Sigmoid colon (tissue), 6 donors: ENCODE measurements at regions not wholly inside any gene's neighbourhood (a gene's known extent, or its start where the extent isn't known, plus 50 kb on each side); places are given as distances from the start of the nearest gene placed in this dataset.

ENCODE experiments used
- DNase-seq: peaks from one replicate; pipeline ENCODE4 v3.0.0-alpha.2; 2019
- H3K27ac ChIP-seq, 4 donors: fragments of 200-600 bp; sonication (generic); one replicate each; pipeline ENCODE4 v1.5.1; 2016 to 2019; ENCODE audit warnings: mild to moderate bottlenecking in 1 of 4
- H3K27me3 ChIP-seq, 3 donors: fragments of 200-600 bp; sonication (generic); one replicate each; pipeline ENCODE4 v1.5.1; 2019; ENCODE audit warnings: mild to moderate bottlenecking in 1 of 3
- H3K36me3 ChIP-seq, 4 donors: fragments of 200-600 bp; sonication (generic); one replicate each; pipeline ENCODE4 v1.5.1; 2016 to 2019
- H3K4me1 ChIP-seq, 4 donors: fragments of 200-600 bp; sonication (generic); one replicate each; pipeline ENCODE4 v1.5.1; 2017 to 2019
- H3K4me3 ChIP-seq, 4 donors: fragments of 200-600 bp; sonication (generic); one replicate each; pipeline ENCODE4 v1.5.1; 2017 to 2019; ENCODE audit warnings: mild to moderate bottlenecking in 2 of 4, moderate library complexity in 1 of 4
- H3K9me3 ChIP-seq, 4 donors: fragments of 200-600 bp in 3 of 4; sonication (generic) in 3 of 4; one replicate each; pipeline versions ENCODE4 v1.5.1 to v1.6.1; 2013 to 2019
- EP300 ChIP-seq, 4 donors: sonication (generic); formaldehyde crosslinking; IDR thresholded peaks; one replicate each; pipeline ENCODE4 v1.6.1; 2017; ENCODE audit warnings: antibody characterized with exemption in 4 of 4
- POLR2A ChIP-seq, 2 donors: fragments of 450-650 bp; IDR thresholded peaks; one replicate each; pipeline ENCODE4 v1.6.1; 2016; ENCODE audit warnings: antibody characterized with exemption in 2 of 2, mild to moderate bottlenecking in 2 of 2, moderate library complexity in 2 of 2
- POLR2AphosphoS5 ChIP-seq, 4 donors: sonication (generic); formaldehyde crosslinking; IDR thresholded peaks; one replicate each; pipeline ENCODE4 v1.6.1; 2017; ENCODE audit warnings: antibody characterized with exemption in 4 of 4
- WGBS, 2 donors: extraction: QIAGEN DNeasy Blood & Tissue Kit; methylation state at CpG; one replicate each; pipeline ENCODE4 v1.1.7; 2013; 5-methylcytosine and 5-hydroxymethylcytosine counted together
- intact Hi-C: fragments of 100-400 bp; cut with DNase I; formaldehyde crosslinking; loops from one replicate; pipeline ENCODE4 v1.15.1; 2023
- TF ChIP-seq, protein P1 (sequence below), 4 experiments: fragments of 450-650 bp in 3 of 4; fragments of 200-600 bp in 1 of 4; IDR thresholded peaks; one replicate each; pipeline ENCODE4 v1.5.1; 2016 to 2019; ENCODE audit warnings: antibody characterized with exemption in 4 of 4, mild to moderate bottlenecking in 3 of 4, moderate library complexity in 2 of 4
- donor health status: healthy with polysubstance abuse.
- donor health status: healthy.

DNA sequence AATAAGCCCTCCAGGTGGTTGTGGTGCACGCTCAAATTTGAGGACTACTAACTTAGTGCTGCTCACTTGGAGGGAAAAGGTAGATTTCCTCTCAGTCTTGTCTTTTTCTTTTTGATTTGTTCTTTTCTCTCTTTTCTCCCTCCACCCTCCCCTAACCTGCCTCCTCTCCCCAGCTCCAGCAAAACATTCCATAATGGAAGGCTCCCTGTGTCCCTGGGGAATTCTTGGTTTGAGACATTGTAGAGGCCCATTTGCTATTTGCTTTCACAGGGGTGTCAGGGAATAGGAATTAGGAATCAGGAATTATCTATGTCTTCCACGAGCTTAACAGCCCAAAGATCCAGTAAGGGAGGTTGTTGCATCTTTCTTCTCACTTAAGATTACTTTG is 136.8 kb upstream of the UMPS start:
- no peak for DNase-seq
- intact Hi-C loops = no loop called here
- Histone ChIP-seq H3K36me3 (no peaks in the 10 kb centered on the region), H3K4me3 (no peak overlapping the region), H3K27ac (no peak overlapping the region), H3K4me1 (peaks cover 0 to 7% (median 0%) of the 10 kb centered on the region in 4 donors), H3K27me3 (no peaks in the 10 kb centered on the region), H3K9me3 (no peaks in the 10 kb centered on the region)
- TF ChIP-seq POLR2A (IDR thresholded peaks at IDR 0.05) (no peak), POLR2AphosphoS5 (IDR thresholded peaks at IDR 0.05) (no peak), EP300 (IDR thresholded peaks at IDR 0.05) (no peak)
- TF ChIP-seq, protein P1, sequence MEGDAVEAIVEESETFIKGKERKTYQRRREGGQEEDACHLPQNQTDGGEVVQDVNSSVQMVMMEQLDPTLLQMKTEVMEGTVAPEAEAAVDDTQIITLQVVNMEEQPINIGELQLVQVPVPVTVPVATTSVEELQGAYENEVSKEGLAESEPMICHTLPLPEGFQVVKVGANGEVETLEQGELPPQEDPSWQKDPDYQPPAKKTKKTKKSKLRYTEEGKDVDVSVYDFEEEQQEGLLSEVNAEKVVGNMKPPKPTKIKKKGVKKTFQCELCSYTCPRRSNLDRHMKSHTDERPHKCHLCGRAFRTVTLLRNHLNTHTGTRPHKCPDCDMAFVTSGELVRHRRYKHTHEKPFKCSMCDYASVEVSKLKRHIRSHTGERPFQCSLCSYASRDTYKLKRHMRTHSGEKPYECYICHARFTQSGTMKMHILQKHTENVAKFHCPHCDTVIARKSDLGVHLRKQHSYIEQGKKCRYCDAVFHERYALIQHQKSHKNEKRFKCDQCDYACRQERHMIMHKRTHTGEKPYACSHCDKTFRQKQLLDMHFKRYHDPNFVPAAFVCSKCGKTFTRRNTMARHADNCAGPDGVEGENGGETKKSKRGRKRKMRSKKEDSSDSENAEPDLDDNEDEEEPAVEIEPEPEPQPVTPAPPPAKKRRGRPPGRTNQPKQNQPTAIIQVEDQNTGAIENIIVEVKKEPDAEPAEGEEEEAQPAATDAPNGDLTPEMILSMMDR (IDR thresholded peaks at IDR 0.05) = no peak
- 54 to 70% methylated on average over 2 of the region's 2 CpGs for WGBS, 2 donors

DNA sequence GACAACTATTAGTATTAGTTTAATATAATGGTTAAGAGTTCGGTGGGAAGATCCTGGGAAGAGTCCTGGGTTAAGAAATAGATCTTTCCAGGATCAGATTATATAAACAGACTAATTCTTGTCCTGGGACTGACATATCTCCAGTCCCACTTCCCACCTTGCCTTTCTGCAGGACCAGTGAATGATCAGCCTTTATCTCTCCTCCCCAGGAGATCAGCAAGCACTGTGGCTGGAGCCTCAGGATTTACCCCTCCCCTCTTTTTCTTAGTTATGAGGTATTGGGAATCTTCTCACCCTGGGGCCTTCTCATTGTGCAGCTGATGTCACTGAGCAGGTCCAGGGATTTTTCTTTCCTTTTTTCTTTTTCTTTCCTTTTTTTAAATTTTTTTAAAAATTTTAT is 135.7 kb upstream of the UMPS start:
- Histone ChIP-seq H3K27ac (no peak overlapping the region), H3K4me1 (peaks cover 0 to 7% (median 0%) of the 10 kb centered on the region in 4 donors), H3K27me3 (no peaks in the 10 kb centered on the region), H3K36me3 (no peaks in the 10 kb centered on the region), H3K9me3 (no peaks in the 10 kb centered on the region), H3K4me3 (no peak overlapping the region)
- DNase-seq = no peak
- 89 to 96% methylated on average over 1 of the region's 1 CpG for WGBS, 2 donors
- intact Hi-C loops = no loop called here
- no peak for TF ChIP-seq EP300 (IDR thresholded peaks at IDR 0.05)
- TF ChIP-seq, protein P1 (IDR thresholded peaks at IDR 0.05) = no peak
- no peak for TF ChIP-seq POLR2AphosphoS5 (IDR thresholded peaks at IDR 0.05)

GRCh38 chr3:124597273-124597672 is 133.0 kb upstream of the UMPS start:
- no peak for DNase-seq
- peaks cover 0 to 10% (median 4%) of the 10 kb centered on the region in 4 donors for H3K4me1 ChIP-seq
- no peaks in the 10 kb centered on the region for H3K36me3 ChIP-seq
- no peak overlapping the region for H3K4me3 ChIP-seq
- H3K27me3 ChIP-seq = no peaks in the 10 kb centered on the region
- TF ChIP-seq, protein P1 (IDR thresholded peaks at IDR 0.05) = no peak
- no peak for TF ChIP-seq EP300 (IDR thresholded peaks at IDR 0.05)
- TF ChIP-seq POLR2AphosphoS5 (IDR thresholded peaks at IDR 0.05) = no peak
- TF ChIP-seq POLR2A (IDR thresholded peaks at IDR 0.05) = no peak
- no peaks in the 10 kb centered on the region for H3K9me3 ChIP-seq
- H3K27ac ChIP-seq = no peak overlapping the region
- intact Hi-C loops = no loop called here
- 81 to 94% methylated on average over 3 of the region's 3 CpGs for WGBS, 2 donors

DNA sequence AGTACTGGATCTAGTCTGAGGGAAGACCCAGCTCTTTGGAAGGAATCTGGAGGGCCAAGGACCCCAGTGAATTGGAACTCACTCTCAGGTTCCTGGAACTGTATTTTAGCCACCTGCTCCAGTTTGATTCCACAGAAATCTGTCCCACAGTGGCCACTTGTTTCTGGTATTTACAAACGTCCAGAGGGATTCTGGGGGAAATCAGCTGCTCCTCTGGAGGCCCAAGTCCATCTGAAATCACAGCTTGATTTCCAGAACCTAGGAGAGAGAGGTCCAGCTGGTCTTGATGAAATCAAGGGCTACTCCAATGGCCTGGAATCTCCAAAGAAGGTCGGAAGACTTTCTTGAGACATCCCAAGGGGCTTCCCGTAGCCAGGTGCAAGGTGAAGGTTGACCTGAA is 132.3 kb upstream of the UMPS start:
- Histone ChIP-seq H3K27me3 (no peaks in the 10 kb centered on the region), H3K36me3 (no peaks in the 10 kb centered on the region), H3K27ac (no peak overlapping the region), H3K4me1 (peaks cover 0 to 10% (median 4%) of the 10 kb centered on the region in 4 donors), H3K4me3 (no peak overlapping the region), H3K9me3 (no peaks in the 10 kb centered on the region)
- intact Hi-C loops = no loop called here
- WGBS, 2 donors = 79 to 84% methylated on average over 3 of the region's 3 CpGs
- TF ChIP-seq POLR2A (IDR thresholded peaks at IDR 0.05) (no peak), EP300 (IDR thresholded peaks at IDR 0.05) (no peak), POLR2AphosphoS5 (IDR thresholded peaks at IDR 0.05) (no peak)
- TF ChIP-seq, protein P1 (IDR thresholded peaks at IDR 0.05) = no peak
- no peak for DNase-seq

DNA sequence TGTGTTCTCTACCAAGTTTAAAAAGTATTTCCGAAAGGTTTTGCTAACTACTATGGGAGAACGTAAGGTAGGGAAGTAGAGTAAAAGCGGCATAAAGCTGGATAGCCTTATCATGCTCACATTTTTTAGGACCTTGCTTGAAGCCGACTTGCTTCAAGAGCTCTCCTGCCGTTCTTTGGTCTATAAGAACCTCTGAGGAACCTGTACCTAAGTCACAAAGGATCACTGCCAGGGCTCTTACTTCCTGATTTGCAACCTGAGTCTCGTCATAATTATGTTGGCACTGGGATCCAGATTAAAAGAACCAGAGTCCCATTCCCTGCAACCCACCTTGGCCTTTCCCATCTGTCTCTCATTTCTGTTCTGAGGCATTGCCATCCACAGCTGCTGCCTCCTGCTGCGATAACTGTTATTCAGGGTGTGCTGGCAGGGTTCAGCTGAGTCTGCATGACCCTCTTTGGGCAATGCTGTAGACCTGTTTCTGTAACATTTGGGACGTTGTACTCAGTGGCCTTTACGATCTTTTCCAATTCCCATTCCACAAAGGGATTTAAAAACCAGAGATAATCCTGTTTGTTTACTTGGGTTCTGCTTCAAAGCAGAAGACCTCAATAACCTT is 131.0 kb upstream of the UMPS start:
- WGBS, 2 donors = 77 to 86% methylated on average over 9 of the region's 9 CpGs
- Histone ChIP-seq H3K36me3 (no peaks in the 10 kb centered on the region), H3K4me3 (no peak overlapping the region), H3K4me1 (peaks cover 0 to 10% (median 4%) of the 10 kb centered on the region in 4 donors), H3K27ac (no peak overlapping the region), H3K27me3 (no peaks in the 10 kb centered on the region), H3K9me3 (no peaks in the 10 kb centered on the region)
- no peak for DNase-seq
- TF ChIP-seq EP300 (IDR thresholded peaks at IDR 0.05) = no peak
- TF ChIP-seq, protein P1 (IDR thresholded peaks at IDR 0.05) = no peak
- TF ChIP-seq POLR2AphosphoS5 (IDR thresholded peaks at IDR 0.05) = no peak
- no peak for TF ChIP-seq POLR2A (IDR thresholded peaks at IDR 0.05)
- intact Hi-C loops = no loop called here
